IPS-18a (cell line): ENCODE measurements at regions not wholly inside any gene's neighbourhood (a gene's known extent, or its start where the extent isn't known, plus 50 kb on each side); places are given as distances from the start of the nearest gene placed in this dataset.
"Not testable (repeated sequence)": the region's sequence is repeated elsewhere in the genome, so short reads cannot be mapped to it uniquely, and the experiment has no call there.

Experiments
- H3K27ac ChIP-seq: one replicate; pipeline ENCODE4 v1.5.1; 2013; ENCODE audit warnings: low read length
- H3K27me3 ChIP-seq: one replicate; pipeline ENCODE4 v1.6.1; 2013; ENCODE audit warnings: mild to moderate bottlenecking, low read length; ENCODE audit not compliant: control insufficient read depth, insufficient read depth
- H3K36me3 ChIP-seq: one replicate; pipeline ENCODE4 v1.6.1; 2013; ENCODE audit warnings: low read depth, low read length; ENCODE audit not compliant: control insufficient read depth
- H3K4me1 ChIP-seq: one replicate; pipeline ENCODE4 v1.6.1; 2013; ENCODE audit warnings: low read depth, low read length; ENCODE audit not compliant: control insufficient read depth
- H3K4me3 ChIP-seq: one replicate; pipeline ENCODE4 v1.5.1; 2013; ENCODE audit warnings: low read length
- H3K9ac ChIP-seq: one replicate; pipeline ENCODE4 v1.6.1; 2013; ENCODE audit warnings: mild to moderate bottlenecking, low read length, moderate library complexity
- H3K9me3 ChIP-seq: one replicate; pipeline ENCODE4 v1.6.1; 2013; ENCODE audit warnings: low read depth, low read length; ENCODE audit not compliant: control insufficient read depth

GRCh38 chr1:148049115-148049496 is 103.0 kb downstream of the NBPF11 start:
- H3K27me3 ChIP-seq, H3K27ac ChIP-seq, H3K4me1 ChIP-seq, H3K9me3 ChIP-seq, H3K9ac ChIP-seq, H3K36me3 ChIP-seq: not testable (repeated sequence)
- H3K4me3 ChIP-seq: peak overlapping the region; percentile 61

DNA sequence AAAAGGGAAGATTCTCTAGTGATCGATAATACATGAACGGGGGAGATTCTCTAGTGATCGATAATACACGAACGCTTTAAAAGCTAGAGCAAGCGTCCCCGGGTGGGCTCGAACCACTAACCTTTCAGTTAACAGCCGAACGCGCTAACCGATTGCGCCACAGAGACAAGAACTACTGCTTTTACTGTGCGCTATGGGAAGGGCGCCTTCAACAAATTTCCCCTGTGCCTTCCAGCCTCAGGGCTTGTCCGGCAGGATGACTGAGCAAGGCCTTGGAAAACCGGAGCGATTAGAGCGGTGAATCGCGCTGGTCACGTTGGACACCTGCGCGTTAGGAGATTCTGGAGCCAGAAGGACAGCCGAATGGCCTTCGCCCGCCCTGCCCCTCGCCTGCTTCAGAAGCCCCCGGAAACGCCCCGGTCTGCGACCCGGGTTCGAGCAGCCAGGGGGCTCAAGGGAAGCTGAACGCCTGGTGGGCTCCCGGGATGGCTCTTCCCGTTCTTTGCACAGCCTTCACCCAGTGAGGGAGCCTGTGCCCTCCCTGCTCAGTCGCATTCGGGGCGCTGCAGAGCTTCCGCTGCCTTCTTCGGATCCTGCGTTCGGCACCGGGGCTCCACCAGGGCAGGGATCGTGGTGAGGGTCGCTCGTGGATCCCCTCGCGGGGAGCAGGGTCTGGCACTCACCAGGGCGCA is 103.5 kb downstream of the NBPF11 start:
- not testable (repeated sequence) for H3K27me3 ChIP-seq, H3K4me1 ChIP-seq, H3K27ac ChIP-seq, H3K36me3 ChIP-seq, H3K9ac ChIP-seq, H3K9me3 ChIP-seq
- peak overlapping the region; percentile 61 for H3K4me3 ChIP-seq

- not testable (repeated sequence) for H3K4me3 ChIP-seq, H3K27ac ChIP-seq, H3K9ac ChIP-seq, H3K9me3 ChIP-seq, H3K27me3 ChIP-seq, H3K4me1 ChIP-seq, H3K36me3 ChIP-seq
Observed at GRCh38 chr1:148045872-148046271, 106.2 kb downstream of the NBPF11 start.

DNA sequence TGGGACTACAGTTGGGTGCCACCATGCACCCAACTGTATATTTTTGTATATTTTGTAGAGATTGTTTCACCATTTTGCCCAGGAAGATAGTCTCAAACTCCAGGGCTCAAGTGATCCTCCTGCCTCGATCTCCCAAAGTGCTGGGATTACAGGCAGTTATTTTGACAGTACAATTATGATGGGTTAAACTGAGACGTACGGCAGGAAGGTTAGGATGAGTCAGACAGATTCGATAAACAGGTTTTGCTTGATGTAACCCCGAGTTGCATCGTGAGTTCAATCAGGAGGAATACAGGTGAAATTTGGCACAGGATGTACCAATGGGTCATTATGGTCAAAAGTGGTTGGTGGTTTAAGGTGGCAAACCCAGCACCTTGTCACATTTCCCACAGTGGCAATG is 107.6 kb downstream of the NBPF11 start:
- not testable (repeated sequence) for H3K27ac ChIP-seq, H3K9ac ChIP-seq, H3K27me3 ChIP-seq, H3K4me3 ChIP-seq, H3K9me3 ChIP-seq, H3K4me1 ChIP-seq, H3K36me3 ChIP-seq
